Caco-2 (cell line): ENCODE measurements at regions not wholly inside any gene's neighbourhood (a gene's known extent, or its start where the extent isn't known, plus 50 kb on each side); places are given as distances from the start of the nearest gene placed in this dataset.

ENCODE experiments used
- BruUV-seq: library from RNA; stranded (reverse); fragments of 400-500 nt; replicated peaks from 2 replicates; lab custom pipeline; 2021; lab: Mats Ljungman, UMichigan
- CTCF ChIA-PET: fragments of 300-600 bp; sonication (Branson Sonifier 250); formaldehyde crosslinking; loops from one replicate; lab custom pipeline; 2022; ENCODE audit warnings: antibody characterized with exemption; lab: Charles Lee
- POLR2A ChIA-PET: fragments of 300-600 bp; sonication (Branson Sonifier 250); formaldehyde crosslinking; loops from one replicate; lab custom pipeline; 2022; ENCODE audit warnings: antibody characterized with exemption; lab: Charles Lee
- DNase-seq, 2 experiments: peaks; one replicate each; pipeline versions ENCODE4 v3.0.0 to v3.0.0-alpha.2; 2020 to 2022
- H3K27me3 ChIP-seq: replicated peaks from 2 replicates; pipeline ENCODE4 v1.6.0; 2011; ENCODE audit warnings: low read length; ENCODE audit not compliant: control insufficient read depth, insufficient read depth
- H3K36me3 ChIP-seq: 2 replicates; pipeline ENCODE4 v1.5.1; 2011; ENCODE audit warnings: low read length; ENCODE audit not compliant: control insufficient read depth, insufficient read depth
- H3K4me1 ChIP-seq: fragments of 250-450 bp; sonication (Bioruptor Pico); 2 replicates; pipeline ENCODE4 v1.5.1; 2020; ENCODE audit warnings: mild to moderate bottlenecking
- H3K4me3 ChIP-seq: 2 replicates; pipeline ENCODE4 v1.5.1; 2011; ENCODE audit warnings: low read depth, mild to moderate bottlenecking, control low read depth, low read length
- H3K9me3 ChIP-seq: fragments of 250-450 bp; sonication (Bioruptor Pico); 2 replicates; pipeline ENCODE4 v1.5.1; 2020; ENCODE audit warnings: mild to moderate bottlenecking, moderate library complexity
- H3K27ac Mint-ChIP-seq: one replicate; pipeline ENCODE4 v1.8.0; 2022; ENCODE audit warnings: mixed read lengths; ENCODE audit not compliant: unreplicated experiment
- H3K27me3 Mint-ChIP-seq: one replicate; pipeline ENCODE4 v1.8.0; 2022; ENCODE audit warnings: mixed read lengths; ENCODE audit not compliant: insufficient read depth, unreplicated experiment
- H3K36me3 Mint-ChIP-seq: one replicate; pipeline ENCODE4 v1.8.0; 2022; ENCODE audit warnings: mild to moderate bottlenecking, mixed read lengths; ENCODE audit not compliant: insufficient read depth, unreplicated experiment
- H3K4me1 Mint-ChIP-seq: one replicate; pipeline ENCODE4 v1.8.0; 2022; ENCODE audit warnings: low read depth, mixed read lengths; ENCODE audit not compliant: unreplicated experiment
- H3K4me3 Mint-ChIP-seq: one replicate; pipeline ENCODE4 v1.8.0; 2022; ENCODE audit warnings: mild to moderate bottlenecking, moderate library complexity, mixed read lengths; ENCODE audit not compliant: unreplicated experiment
- H3K9me3 Mint-ChIP-seq: one replicate; pipeline ENCODE4 v1.8.0; 2022; ENCODE audit warnings: mixed read lengths; ENCODE audit not compliant: unreplicated experiment
- CTCF ChIP-seq, 2 experiments: fragments of 200-600 bp in 1 of 2; IDR thresholded peaks; 1 replicate in 1 of 2; 2 replicates in 1 of 2; pipeline versions ENCODE4 v1.5.1 to v1.8.0; 2011 to 2022; ENCODE audit warnings: antibody characterized with exemption in 1 of 2, control low read depth in 1 of 2, inconsistent platforms in 1 of 2, low read depth in 1 of 2, low read length in 1 of 2, mild to moderate bottlenecking in 1 of 2, moderate library complexity in 1 of 2; ENCODE audit not compliant: insufficient read depth in 1 of 2, severe bottlenecking in 1 of 2, unreplicated experiment in 1 of 2
- intact Hi-C: fragments of 100-400 bp; cut with micrococcal nuclease; formaldehyde crosslinking; loops from one replicate; pipeline ENCODE4 v1.10.0; 2022; ENCODE audit not compliant: unreplicated experiment

- no peak for DNase-seq
- H3K36me3 ChIP-seq = no peaks in the 10 kb centered on the region
- H3K4me3 ChIP-seq = no peak overlapping the region
- no peaks in the 10 kb centered on the region for H3K36me3 Mint-ChIP-seq
- H3K4me1 Mint-ChIP-seq = peaks cover 11% of the 10 kb centered on the region
- no peaks in the 10 kb centered on the region for H3K27me3 Mint-ChIP-seq
- no peaks in the 10 kb centered on the region for H3K4me1 ChIP-seq
- intact Hi-C loops = no loop called here
- POLR2A ChIA-PET = no interaction called here
- BruUV-seq = no TSS peak
- no peak for TF ChIP-seq CTCF (IDR thresholded peaks at IDR 0.05; ENCODE audit: insufficient read depth in 1 of 2, low read depth in 1 of 2, low read length in 1 of 2, severe bottlenecking in 1 of 2, unreplicated experiment in 1 of 2)
- H3K4me3 Mint-ChIP-seq = no peak overlapping the region
- CTCF ChIA-PET = no interaction called here
- H3K27me3 ChIP-seq = no peaks in the 10 kb centered on the region
- no peak overlapping the region for H3K27ac Mint-ChIP-seq
- H3K9me3 ChIP-seq = no peaks in the 10 kb centered on the region
- no peaks in the 10 kb centered on the region for H3K9me3 Mint-ChIP-seq
These were observed 74.5 kb upstream of the ABCC4 start for GRCh38 chr13:95375706-95376105.

- no peak for DNase-seq
- H3K27ac Mint-ChIP-seq = no peak overlapping the region
- POLR2A ChIA-PET = no interaction called here
- intact Hi-C loops = no loop called here
- no peak for TF ChIP-seq CTCF (IDR thresholded peaks at IDR 0.05; ENCODE audit: insufficient read depth in 1 of 2, low read depth in 1 of 2, low read length in 1 of 2, severe bottlenecking in 1 of 2, unreplicated experiment in 1 of 2)
- no peaks in the 10 kb centered on the region for H3K9me3 Mint-ChIP-seq
- CTCF ChIA-PET = interaction anchor here (0.7 kb wide), 1 partner anchor 120 kb away, joined by 8 read pairs; no protein-coding TSS in a partner anchor
- Histone ChIP-seq H3K36me3 (no peaks in the 10 kb centered on the region), H3K9me3 (no peaks in the 10 kb centered on the region), H3K4me3 (no peak overlapping the region), H3K4me1 (no peaks in the 10 kb centered on the region), H3K27me3 (no peaks in the 10 kb centered on the region)
- no TSS peak for BruUV-seq
- no peaks in the 10 kb centered on the region for H3K36me3 Mint-ChIP-seq
- peaks cover 11% of the 10 kb centered on the region for H3K4me1 Mint-ChIP-seq
- H3K27me3 Mint-ChIP-seq = no peaks in the 10 kb centered on the region
- H3K4me3 Mint-ChIP-seq = no peak overlapping the region
These were observed 77.4 kb upstream of the ABCC4 start for GRCh38 chr13:95378603-95379002.

GRCh38 chr13:95380468-95381211, 79.4 kb upstream of the ABCC4 start:
- no peaks in the 10 kb centered on the region for H3K36me3 ChIP-seq
- H3K27me3 ChIP-seq = no peaks in the 10 kb centered on the region
- Mint-ChIP-seq H3K27ac (no peak overlapping the region), H3K36me3 (no peaks in the 10 kb centered on the region), H3K9me3 (no peaks in the 10 kb centered on the region), H3K4me1 (peaks cover 10% of the 10 kb centered on the region), H3K4me3 (peak overlapping the region; percentile 35), H3K27me3 (no peaks in the 10 kb centered on the region)
- intact Hi-C loops = loop anchor here (1.0 kb wide), 4 partner anchors 24 to 191 kb away; no protein-coding TSS in a partner anchor
- H3K9me3 ChIP-seq = no peaks in the 10 kb centered on the region
- POLR2A ChIA-PET = interaction anchor here (0.7 kb wide), 1 partner anchor 489 kb away, joined by 3 read pairs; no protein-coding TSS in a partner anchor
- CTCF ChIA-PET = interaction anchor here (0.5 to 3.0 kb wide), 20 partner anchors 10 to 522 kb away, joined by 3 to 37 read pairs (median 4); no protein-coding TSS in a partner anchor
- peak; percentile 84 for DNase-seq
- no TSS peak for BruUV-seq
- TF ChIP-seq CTCF (IDR thresholded peaks at IDR 0.05; ENCODE audit: insufficient read depth in 1 of 2, low read depth in 1 of 2, low read length in 1 of 2, severe bottlenecking in 1 of 2, unreplicated experiment in 1 of 2) = peak; percentile 84 to 93
- no peak overlapping the region for H3K4me3 ChIP-seq
- no peaks in the 10 kb centered on the region for H3K4me1 ChIP-seq
